ENCODE measurements at regions not wholly inside any gene's neighbourhood (a gene's known extent, or its start where the extent isn't known, plus 50 kb on each side); places are given as distances from the start of the nearest gene placed in this dataset.

DNA sequence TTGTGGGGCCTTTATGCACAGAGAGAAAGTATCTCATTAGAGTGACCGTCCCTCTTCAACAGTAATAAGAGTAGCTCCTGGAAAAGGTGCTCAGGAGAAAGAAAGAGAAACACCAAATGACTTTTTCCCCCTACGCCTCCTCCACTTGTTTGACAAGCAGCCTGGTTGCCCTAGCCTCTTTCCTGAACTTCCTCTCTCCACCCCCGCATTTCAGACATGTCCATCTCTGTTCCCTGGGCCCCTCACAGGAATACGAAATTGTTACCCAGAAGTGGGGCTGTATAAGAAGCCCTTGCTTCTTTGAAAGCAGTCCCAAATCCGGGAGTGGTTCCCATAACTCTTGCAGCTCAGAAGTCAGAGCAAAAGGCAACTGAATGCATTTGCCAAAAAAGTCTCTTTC, 119.6 kb upstream of the ADO start:
- TF ChIP-seq, protein P1, sequence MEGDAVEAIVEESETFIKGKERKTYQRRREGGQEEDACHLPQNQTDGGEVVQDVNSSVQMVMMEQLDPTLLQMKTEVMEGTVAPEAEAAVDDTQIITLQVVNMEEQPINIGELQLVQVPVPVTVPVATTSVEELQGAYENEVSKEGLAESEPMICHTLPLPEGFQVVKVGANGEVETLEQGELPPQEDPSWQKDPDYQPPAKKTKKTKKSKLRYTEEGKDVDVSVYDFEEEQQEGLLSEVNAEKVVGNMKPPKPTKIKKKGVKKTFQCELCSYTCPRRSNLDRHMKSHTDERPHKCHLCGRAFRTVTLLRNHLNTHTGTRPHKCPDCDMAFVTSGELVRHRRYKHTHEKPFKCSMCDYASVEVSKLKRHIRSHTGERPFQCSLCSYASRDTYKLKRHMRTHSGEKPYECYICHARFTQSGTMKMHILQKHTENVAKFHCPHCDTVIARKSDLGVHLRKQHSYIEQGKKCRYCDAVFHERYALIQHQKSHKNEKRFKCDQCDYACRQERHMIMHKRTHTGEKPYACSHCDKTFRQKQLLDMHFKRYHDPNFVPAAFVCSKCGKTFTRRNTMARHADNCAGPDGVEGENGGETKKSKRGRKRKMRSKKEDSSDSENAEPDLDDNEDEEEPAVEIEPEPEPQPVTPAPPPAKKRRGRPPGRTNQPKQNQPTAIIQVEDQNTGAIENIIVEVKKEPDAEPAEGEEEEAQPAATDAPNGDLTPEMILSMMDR (IDR thresholded peaks at IDR 0.05) = no peak
- no peak for TF ChIP-seq POLR2A (IDR thresholded peaks at IDR 0.05)

Data from body of pancreas (tissue), 4 donors.